DMS 273 treated with DMSO at 0.1 percent for 48 hours (cell line): ENCODE measurements at regions not wholly inside any gene's neighbourhood (a gene's known extent, or its start where the extent isn't known, plus 50 kb on each side); places are given as distances from the start of the nearest gene placed in this dataset.
"Not testable (repeated sequence)": the region's sequence is repeated elsewhere in the genome, so short reads cannot be mapped to it uniquely, and the experiment has no call there.

Source experiments
- DNase-seq: peaks from one replicate; lab custom pipeline; 2025; lab: John Stamatoyannopoulos, UW

DNA sequence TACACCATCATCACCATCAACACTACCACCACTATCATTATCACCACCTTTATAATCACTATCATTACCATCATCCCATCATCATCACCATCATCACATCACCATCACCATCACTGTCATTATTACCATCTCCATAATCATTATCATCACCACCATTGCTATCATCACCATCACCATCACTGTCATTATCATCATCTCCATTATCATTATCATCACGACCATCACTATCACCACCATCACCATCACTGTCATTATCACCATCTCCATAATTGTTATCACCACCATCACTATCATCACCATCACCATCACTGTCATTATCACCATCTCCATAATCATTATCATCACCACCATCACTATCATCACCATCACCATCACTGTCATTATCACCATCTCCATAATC, 279.6 kb upstream of the HS6ST1 start:
- not testable (repeated sequence) for DNase-seq

DNA sequence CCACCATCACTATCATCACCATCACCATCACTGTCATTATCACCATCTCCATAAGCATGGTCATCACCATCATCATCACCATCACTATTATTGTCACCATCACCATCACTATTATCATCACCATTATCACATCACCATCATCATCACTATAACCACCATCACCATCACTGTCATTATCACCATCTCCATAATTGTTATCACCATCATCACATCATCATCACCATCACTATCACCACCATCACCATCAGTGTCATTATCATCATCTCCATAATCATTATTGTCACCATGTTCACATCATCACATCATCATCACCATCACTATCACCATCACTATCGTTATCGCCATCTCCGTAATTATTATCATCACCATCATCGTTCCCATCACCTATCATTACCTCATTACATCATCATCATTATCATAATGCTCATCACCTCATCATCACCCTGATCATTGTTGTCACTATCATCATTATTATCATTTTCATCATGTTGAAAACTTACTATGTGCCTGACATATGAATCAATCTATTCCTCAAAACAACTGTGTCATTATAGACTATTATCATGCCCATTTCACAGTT, 280.3 kb upstream of the HS6ST1 start:
- no peak for DNase-seq

- no peak for DNase-seq
Observed at GRCh38 chr2:128599700-128600099, 281.0 kb upstream of the HS6ST1 start.

DNA sequence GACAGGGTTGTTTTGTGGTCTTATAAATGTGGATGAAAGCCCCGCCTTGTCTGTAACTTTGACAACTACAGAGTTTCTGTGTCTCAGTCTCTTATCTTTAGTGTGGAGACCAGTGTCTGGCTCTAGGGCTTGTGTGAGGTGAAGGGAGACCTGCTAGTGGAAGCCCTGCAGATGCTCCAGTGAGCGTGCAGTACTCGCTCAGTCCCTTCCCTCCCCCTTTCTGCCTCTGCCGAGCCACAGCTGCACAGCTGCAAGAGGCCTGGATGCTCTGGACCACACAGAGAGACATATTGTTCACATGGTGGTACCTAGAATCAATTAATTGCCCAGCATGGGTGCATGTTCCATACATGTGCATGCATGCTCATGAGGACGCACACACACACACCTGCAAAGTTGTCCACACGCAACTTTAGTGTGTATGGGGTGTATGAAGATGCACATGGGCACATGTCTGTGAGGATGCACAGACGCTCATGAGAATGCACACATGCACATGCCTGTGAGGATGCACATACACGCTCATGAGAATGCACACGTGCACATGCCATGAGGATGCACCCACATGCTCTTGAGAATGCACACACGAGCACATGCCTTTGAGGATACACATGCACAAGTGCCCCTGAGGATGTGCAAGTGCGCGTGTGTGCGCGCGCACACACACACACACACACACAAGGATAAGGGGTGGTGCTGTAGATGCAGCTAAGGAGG, 282.1 kb upstream of the HS6ST1 start:
- no peak for DNase-seq

- DNase-seq: no peak
Observed at GRCh38 chr2:128601298-128602037, 282.8 kb upstream of the HS6ST1 start.

GRCh38 chr2:128602038-128602698, 283.5 kb upstream of the HS6ST1 start:
- no peak for DNase-seq

DNA sequence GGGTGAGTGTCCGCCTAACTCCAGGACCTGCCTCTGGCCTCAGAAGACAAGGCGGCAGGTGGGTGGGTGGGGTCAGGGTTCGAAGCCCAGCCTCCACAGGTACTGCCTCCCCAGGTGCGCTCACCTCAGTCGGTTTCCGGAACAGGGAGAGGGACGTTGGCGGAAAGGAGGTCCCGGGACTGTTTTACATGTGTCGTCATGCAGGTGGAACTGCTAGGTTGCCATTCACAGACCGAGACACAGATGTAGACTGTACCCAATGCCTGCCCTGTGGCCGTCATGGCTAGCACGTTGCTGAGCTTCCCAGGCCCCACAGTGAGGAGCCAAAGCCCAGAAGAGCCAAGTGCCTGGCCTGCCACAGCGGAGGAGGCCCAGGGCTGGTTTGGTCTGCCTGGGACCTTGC, 284.0 kb upstream of the HS6ST1 start:
- DNase-seq: no peak

- no peak for DNase-seq
Observed at GRCh38 chr2:128603411-128603924, 284.8 kb upstream of the HS6ST1 start.

DNA sequence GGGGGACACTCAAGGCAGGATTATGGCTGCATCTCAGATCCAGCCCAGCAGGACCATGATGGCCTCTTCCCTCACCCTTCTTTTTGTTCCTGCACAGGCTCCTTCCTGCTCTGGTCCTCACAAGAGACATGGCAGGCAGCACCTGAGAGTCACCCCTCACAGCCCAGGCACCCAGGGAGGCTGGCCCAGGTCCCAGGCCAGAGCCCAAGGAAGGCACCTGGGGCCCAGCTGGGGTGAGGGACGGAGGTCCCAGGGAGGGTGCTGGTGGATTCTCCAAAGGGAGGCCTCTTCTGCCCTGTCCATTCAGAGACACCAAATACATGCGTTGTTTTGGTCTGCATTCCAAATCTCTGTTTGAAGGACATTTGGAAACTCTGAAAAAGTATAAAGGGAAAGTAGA, 285.4 kb upstream of the HS6ST1 start:
- no peak for DNase-seq

DNA sequence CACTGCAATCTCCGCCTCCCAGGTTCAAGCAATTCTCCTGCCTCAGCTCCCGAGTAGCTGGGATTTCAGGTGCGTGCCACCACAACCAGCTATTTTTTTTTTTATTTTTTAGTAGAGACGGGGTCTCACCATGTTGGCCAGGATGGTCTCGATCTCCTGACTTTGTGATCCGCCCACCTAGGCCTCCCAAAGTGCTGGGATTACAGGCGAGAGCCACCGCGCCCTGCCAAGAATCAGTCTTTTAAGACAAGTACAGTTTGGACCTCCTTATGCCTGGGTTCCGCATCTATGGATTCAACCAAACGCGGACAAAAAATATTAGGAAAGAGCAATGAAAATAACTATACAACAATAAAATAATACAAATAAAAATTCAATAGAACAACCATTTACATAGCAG, 285.9 kb upstream of the HS6ST1 start:
- not testable (repeated sequence) for DNase-seq

DNA sequence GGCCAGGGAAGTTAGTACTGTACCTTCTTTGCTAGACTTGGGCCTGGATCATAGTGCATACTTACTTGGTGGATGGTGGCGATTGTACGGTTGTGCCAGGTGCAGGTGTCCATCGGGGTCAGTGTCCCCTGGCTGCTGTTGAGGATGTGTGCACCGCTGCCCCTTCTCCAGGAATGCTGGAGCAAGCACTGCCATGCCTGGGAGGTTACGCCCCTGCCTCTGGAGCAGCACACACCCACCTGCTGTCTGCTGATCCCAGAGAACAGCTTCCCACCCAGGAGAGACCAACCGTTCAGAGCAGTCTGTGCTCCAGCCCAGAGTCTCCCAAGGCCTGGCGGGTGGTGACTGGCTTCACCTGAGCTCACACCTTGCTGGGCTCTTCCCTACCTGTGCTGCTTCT, 286.8 kb upstream of the HS6ST1 start:
- no peak for DNase-seq

- DNase-seq: no peak
Observed at GRCh38 chr2:128605931-128606330, 287.3 kb upstream of the HS6ST1 start.

- DNase-seq: no peak
Observed at GRCh38 chr2:128606837-128607236, 288.2 kb upstream of the HS6ST1 start.

DNA sequence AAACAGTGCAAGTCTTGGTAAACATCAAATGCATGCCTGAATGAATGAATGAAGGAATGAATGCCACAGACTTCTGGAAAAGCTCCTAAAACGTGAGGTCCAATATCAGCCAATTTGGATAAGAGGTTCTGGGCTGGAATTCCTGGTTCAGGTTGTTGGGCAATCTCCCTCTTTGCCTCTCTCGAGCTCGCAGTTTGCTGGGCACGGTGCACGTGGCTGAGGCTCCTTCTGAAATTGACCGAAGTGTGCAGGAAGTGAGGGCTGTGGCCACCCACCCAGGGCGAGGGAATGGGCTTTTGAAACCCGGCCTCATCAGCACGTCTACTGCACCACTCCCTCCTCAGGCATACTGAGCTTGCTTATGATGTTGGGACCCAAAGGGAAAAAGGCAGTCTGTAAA, 288.8 kb upstream of the HS6ST1 start:
- no peak for DNase-seq

DNA sequence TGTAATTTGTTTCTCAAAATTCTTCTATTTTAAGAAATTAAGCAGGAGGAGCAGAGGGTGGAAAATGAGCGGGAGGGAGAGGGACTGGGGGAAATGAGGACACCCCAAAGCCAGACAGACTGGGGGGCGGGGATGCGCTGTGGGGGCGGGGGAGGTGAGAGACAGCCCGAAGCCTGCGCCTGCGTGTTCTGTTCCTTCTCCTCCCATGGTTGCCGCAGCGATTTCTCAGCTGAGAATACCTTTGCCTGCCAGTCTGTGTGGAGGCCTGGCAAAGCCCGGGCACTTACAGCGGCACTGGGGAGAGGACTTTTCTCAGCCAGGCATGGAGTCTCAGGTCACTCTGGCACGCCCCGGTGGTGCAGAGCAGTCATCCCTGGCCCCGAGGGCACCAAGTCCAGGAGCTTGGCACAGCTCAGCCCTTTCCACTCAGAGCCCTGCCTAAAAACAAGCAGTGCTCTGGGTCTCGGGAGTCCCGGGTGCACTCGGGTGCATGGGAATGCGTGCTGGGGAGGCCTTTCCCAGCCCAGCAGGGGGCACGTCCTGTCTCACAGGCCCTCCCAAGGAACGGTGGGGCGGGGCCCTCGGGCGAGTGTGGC, 289.3 kb upstream of the HS6ST1 start:
- no peak for DNase-seq

- no peak for DNase-seq
Observed at GRCh38 chr2:128608921-128609880, 290.5 kb upstream of the HS6ST1 start.

GRCh38 chr2:128610496-128610895, 291.8 kb upstream of the HS6ST1 start:
- no peak for DNase-seq

- DNase-seq: no peak
Observed at GRCh38 chr2:128611421-128612320, 293.0 kb upstream of the HS6ST1 start.

DNA sequence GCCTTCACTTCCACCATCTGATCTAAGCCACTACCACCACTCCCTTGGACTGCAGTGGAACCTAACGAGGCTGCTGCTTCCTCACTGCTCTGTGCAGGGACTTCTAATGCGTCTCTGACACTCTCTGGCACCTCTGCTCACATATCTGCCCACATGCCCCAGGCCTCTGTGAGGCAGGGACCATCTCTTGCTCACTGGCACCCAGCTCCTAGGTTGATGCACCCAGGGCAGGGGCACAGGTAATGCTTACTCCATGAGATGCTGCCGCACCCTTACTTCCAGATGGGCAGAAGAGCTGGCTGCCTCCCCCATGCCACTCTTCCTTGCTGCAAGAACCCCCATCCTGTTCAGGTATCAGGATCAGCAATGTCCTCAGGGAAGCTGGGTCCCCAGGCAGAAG, 294.0 kb upstream of the HS6ST1 start:
- no peak for DNase-seq

DNA sequence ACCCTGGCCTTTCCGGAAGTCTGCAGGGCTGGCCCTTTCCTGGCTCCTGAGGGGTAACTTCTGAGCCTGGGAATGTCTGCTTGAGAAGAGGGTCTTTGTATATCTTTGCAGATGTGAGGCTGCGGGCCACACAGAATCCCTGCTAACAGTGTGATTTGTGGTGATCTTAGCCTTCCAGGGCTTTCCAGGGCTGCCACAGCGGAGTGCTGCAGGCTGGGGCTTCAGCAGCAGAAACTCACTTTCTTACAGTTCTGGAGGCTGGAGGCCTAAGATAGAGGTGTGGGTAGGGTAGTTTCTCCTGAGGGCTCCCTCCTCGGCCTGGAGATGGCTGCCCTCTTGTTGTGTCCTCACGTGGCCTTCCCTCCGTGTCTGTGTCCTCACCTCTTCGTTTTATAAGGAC, 294.7 kb upstream of the HS6ST1 start:
- no peak for DNase-seq
